Endothelial cell (in vitro differentiated cells): ENCODE measurements at regions not wholly inside any gene's neighbourhood (a gene's known extent, or its start where the extent isn't known, plus 50 kb on each side); places are given as distances from the start of the nearest gene placed in this dataset.

ENCODE experiments used
- DNase-seq: peaks from one replicate; pipeline ENCODE4 v3.0.0; 2021; ENCODE audit warnings: low spot score
- H3K27ac Mint-ChIP-seq: one replicate; pipeline ENCODE4 v1.8.0; 2021; ENCODE audit warnings: mixed read lengths, inconsistent platforms; ENCODE audit not compliant: unreplicated experiment
- H3K27me3 Mint-ChIP-seq: one replicate; pipeline ENCODE4 v1.8.0; 2021; ENCODE audit warnings: mild to moderate bottlenecking, moderate library complexity, mixed read lengths, inconsistent platforms; ENCODE audit not compliant: unreplicated experiment
- H3K36me3 Mint-ChIP-seq: one replicate; pipeline ENCODE4 v1.8.0; 2021; ENCODE audit warnings: mild to moderate bottlenecking, low read depth, mixed read lengths, inconsistent platforms; ENCODE audit not compliant: unreplicated experiment
- H3K4me1 Mint-ChIP-seq: one replicate; pipeline ENCODE4 v1.8.0; 2021; ENCODE audit warnings: mild to moderate bottlenecking, mixed read lengths, inconsistent platforms; ENCODE audit not compliant: unreplicated experiment
- H3K4me3 Mint-ChIP-seq: one replicate; pipeline ENCODE4 v1.8.0; 2021; ENCODE audit warnings: mild to moderate bottlenecking, mixed read lengths, inconsistent platforms; ENCODE audit not compliant: unreplicated experiment
- H3K9me3 Mint-ChIP-seq: one replicate; pipeline ENCODE4 v1.8.0; 2021; ENCODE audit warnings: mixed read lengths, inconsistent platforms; ENCODE audit not compliant: unreplicated experiment
- TF ChIP-seq, protein P1 (sequence below): fragments of 200-600 bp; sonication (generic); IDR thresholded peaks from one replicate; pipeline ENCODE4 v1.5.0; 2021; ENCODE audit warnings: antibody characterized with exemption; ENCODE audit not compliant: unreplicated experiment

DNA sequence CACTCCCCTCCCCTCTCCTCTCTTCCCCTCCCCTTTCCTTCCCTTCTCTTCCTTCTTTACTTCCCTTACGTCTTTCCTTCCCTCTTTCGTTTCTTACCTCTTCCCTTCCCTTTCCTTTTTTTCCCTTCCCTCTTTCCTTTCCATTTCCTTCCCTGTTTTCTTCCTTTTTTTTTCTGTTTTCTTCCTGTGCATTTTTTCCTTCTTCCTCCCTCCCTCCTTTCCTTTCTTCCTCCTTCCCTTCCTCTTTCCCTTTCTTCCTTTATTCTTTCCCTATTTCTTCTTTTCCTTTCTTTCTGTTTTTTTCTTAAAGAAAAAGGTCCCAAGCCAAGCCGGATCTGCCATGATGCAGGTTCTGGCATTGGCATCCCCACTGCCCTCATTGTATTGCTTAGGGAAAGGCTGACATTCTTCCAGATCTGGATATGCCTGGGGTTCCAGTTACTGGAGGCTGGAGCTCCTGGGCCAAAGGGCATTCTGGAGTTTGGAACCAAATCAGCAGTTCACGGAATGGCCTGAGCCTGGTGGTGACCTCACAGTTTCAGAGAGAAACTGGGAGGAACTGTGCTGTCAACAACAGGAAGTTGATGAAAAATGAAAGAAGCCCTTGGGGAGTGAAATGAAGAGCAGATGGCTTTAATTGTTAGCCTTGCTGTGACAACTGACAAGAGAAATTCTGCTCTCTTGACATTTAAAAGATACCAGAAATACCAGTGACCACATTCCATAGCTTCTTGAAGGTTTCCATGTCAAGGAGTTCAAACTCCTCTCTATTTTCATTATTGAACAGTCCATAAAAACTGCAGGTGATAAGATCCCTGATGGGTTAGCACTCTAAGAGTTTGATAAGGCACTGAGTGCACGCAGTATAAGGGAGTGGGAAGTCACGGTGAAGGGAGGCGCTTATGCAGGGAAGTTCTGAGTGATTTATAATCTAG, 622.1 kb downstream of the SPRY1 start:
- H3K4me3 Mint-ChIP-seq, result no peak overlapping the region
- no peaks in the 10 kb centered on the region for H3K9me3 Mint-ChIP-seq
- peaks cover 1% of the 10 kb centered on the region for H3K27me3 Mint-ChIP-seq
- no peak for DNase-seq
- peaks cover 2% of the 10 kb centered on the region for H3K4me1 Mint-ChIP-seq
- no peaks in the 10 kb centered on the region for H3K36me3 Mint-ChIP-seq
- TF ChIP-seq, protein P1, sequence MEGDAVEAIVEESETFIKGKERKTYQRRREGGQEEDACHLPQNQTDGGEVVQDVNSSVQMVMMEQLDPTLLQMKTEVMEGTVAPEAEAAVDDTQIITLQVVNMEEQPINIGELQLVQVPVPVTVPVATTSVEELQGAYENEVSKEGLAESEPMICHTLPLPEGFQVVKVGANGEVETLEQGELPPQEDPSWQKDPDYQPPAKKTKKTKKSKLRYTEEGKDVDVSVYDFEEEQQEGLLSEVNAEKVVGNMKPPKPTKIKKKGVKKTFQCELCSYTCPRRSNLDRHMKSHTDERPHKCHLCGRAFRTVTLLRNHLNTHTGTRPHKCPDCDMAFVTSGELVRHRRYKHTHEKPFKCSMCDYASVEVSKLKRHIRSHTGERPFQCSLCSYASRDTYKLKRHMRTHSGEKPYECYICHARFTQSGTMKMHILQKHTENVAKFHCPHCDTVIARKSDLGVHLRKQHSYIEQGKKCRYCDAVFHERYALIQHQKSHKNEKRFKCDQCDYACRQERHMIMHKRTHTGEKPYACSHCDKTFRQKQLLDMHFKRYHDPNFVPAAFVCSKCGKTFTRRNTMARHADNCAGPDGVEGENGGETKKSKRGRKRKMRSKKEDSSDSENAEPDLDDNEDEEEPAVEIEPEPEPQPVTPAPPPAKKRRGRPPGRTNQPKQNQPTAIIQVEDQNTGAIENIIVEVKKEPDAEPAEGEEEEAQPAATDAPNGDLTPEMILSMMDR, result no peak
- H3K27ac Mint-ChIP-seq, result no peak overlapping the region

- H3K4me1 Mint-ChIP-seq, result no peaks in the 10 kb centered on the region
- H3K36me3 Mint-ChIP-seq, result no peaks in the 10 kb centered on the region
- H3K9me3 Mint-ChIP-seq, result no peaks in the 10 kb centered on the region
- no peak overlapping the region for H3K4me3 Mint-ChIP-seq
- DNase-seq, result no peak
- H3K27ac Mint-ChIP-seq, result no peak overlapping the region
- TF ChIP-seq, protein P1, result no peak
- H3K27me3 Mint-ChIP-seq, result no peaks in the 10 kb centered on the region
Observed at GRCh38 chr4:124019749-124020549, 623.4 kb downstream of the SPRY1 start.

DNA sequence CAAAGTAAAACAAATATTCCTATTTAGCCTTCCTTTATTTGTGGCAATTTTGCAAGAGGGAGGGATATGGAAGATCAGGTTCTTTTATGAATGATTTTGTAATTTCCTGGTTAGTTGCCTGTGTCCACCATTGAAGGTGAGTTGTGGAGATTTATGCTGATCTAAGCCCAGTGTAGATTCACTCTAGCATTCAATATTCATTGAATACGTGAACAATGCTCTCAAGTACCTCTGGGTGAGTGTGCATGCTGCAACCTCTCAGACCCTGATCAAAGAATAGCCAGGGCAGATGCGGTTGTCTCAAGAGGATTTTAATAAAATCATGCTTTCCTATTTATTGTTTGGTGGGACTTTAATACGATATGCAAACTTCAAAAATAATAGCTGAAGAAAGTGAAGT, 628.4 kb downstream of the SPRY1 start:
- DNase-seq, result no peak
- peaks cover 14% of the 10 kb centered on the region for H3K4me1 Mint-ChIP-seq
- H3K4me3 Mint-ChIP-seq, result no peak overlapping the region
- TF ChIP-seq, protein P1, result no peak
- no peaks in the 10 kb centered on the region for H3K27me3 Mint-ChIP-seq
- no peaks in the 10 kb centered on the region for H3K9me3 Mint-ChIP-seq
- H3K36me3 Mint-ChIP-seq, result no peaks in the 10 kb centered on the region
- H3K27ac Mint-ChIP-seq, result no peak overlapping the region

DNA sequence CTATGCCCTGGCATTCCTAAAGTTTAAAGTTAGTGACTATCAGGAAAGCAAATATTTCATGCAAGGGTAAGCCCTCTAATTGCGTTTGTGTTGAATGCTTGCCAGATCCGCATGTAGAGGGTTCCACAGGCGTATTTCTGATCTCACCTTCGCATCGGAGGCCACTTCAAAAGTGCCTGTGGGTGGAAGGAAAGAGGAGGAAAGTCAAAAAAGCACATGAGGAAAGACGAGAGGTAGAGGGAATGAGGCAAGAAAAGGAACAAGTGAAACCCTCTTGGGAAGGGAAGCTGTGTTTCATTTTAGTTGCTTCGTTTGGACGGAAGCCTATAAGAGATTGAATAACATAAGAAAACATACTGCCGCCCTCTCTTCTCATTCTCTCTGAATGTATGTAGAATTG, 628.8 kb downstream of the SPRY1 start:
- TF ChIP-seq, protein P1, result no peak
- H3K4me3 Mint-ChIP-seq, result no peak overlapping the region
- no peaks in the 10 kb centered on the region for H3K27me3 Mint-ChIP-seq
- H3K27ac Mint-ChIP-seq, result no peak overlapping the region
- no peak for DNase-seq
- no peaks in the 10 kb centered on the region for H3K9me3 Mint-ChIP-seq
- no peaks in the 10 kb centered on the region for H3K36me3 Mint-ChIP-seq
- H3K4me1 Mint-ChIP-seq, result peaks cover 14% of the 10 kb centered on the region
